Esophagus squamous epithelium (tissue), 5 donors: ENCODE measurements at regions not wholly inside any gene's neighbourhood (a gene's known extent, or its start where the extent isn't known, plus 50 kb on each side); places are given as distances from the start of the nearest gene placed in this dataset.

Experiments used
- DNase-seq: peaks from one replicate; lab custom pipeline; 2025; lab: John Stamatoyannopoulos, UW
- H3K27ac ChIP-seq, 4 donors: fragments of 200-600 bp; sonication (generic); one replicate each; pipeline ENCODE4 v1.5.1; 2016 to 2019; ENCODE audit warnings: mild to moderate bottlenecking in 1 of 4
- H3K27me3 ChIP-seq, 4 donors: fragments of 200-600 bp; sonication (generic); 1 replicate in 3 of 4; 2 replicates in 1 of 4; pipeline versions ENCODE4 v1.5.1 to v1.6.0; 2017 to 2021; ENCODE audit warnings: antibody characterized with exemption in 1 of 4
- H3K36me3 ChIP-seq, 3 donors: fragments of 200-600 bp; sonication (generic); one replicate each; pipeline ENCODE4 v1.5.1; 2016 to 2019
- H3K4me1 ChIP-seq, 3 donors: fragments of 200-600 bp; sonication (generic); one replicate each; pipeline ENCODE4 v1.5.1; 2017 to 2019
- H3K4me3 ChIP-seq, 4 donors: fragments of 200-600 bp; sonication (generic); 1 replicate in 3 of 4; 2 replicates in 1 of 4; pipeline ENCODE4 v1.5.1; 2016 to 2019; ENCODE audit warnings: mild to moderate bottlenecking in 2 of 4, moderate library complexity in 1 of 4
- H3K9me3 ChIP-seq, 3 donors: fragments of 200-600 bp; sonication (generic); one replicate each; pipeline ENCODE4 v1.5.1; 2016 to 2019
- POLR2A ChIP-seq, 4 donors: fragments of 450-650 bp; IDR thresholded peaks; one replicate each; pipeline ENCODE4 v1.6.1; 2017; ENCODE audit warnings: antibody characterized with exemption in 4 of 4, mild to moderate bottlenecking in 4 of 4, moderate library complexity in 3 of 4
- WGBS, 2 donors: methylation state at CpG; one replicate each; pipeline ENCODE4 v1.1.5; 2018; 5-methylcytosine and 5-hydroxymethylcytosine counted together
- intact Hi-C: fragments of 100-400 bp; cut with DNase I; formaldehyde crosslinking; loops from one replicate; pipeline ENCODE4 v1.15.0; 2022
- TF ChIP-seq, protein P1 (sequence below), 6 experiments: fragments of 450-650 bp in 4 of 6; fragments of 200-600 bp in 2 of 6; sonication (generic) in 2 of 6; IDR thresholded peaks; one replicate each; pipeline ENCODE4 v1.5.1; 2016 to 2019; ENCODE audit warnings: antibody characterized with exemption in 6 of 6, mild to moderate bottlenecking in 4 of 6, moderate library complexity in 4 of 6
- donor health status: DM: yes; HTN: yes; CAD: no.

DNA sequence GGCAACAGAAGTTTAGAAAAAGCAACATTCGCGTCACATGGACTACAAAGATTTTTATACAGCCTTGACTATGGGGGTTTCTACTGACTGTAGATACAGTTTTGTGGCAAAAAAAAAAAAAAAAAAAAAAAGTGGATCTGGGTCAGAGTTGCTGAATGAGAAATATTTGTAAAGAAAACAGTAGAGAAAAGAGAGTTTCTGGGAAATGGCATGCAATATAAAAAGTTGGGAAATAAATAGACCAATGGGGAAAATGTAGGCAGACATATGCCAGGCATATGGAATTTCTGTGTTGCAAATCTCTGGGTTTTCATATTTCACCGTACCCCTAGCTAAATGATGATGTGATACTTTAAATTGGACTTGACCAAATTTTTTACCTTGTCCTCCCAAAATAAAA, 315.3 kb downstream of the EFNB2 start:
- Histone ChIP-seq H3K4me1 (no peaks in the 10 kb centered on the region), H3K27ac (no peak overlapping the region), H3K4me3 (no peak overlapping the region), H3K27me3 (no peaks in the 10 kb centered on the region), H3K9me3 (no peaks in the 10 kb centered on the region), H3K36me3 (no peaks in the 10 kb centered on the region)
- intact Hi-C loops = no loop called here
- TF ChIP-seq, protein P1, sequence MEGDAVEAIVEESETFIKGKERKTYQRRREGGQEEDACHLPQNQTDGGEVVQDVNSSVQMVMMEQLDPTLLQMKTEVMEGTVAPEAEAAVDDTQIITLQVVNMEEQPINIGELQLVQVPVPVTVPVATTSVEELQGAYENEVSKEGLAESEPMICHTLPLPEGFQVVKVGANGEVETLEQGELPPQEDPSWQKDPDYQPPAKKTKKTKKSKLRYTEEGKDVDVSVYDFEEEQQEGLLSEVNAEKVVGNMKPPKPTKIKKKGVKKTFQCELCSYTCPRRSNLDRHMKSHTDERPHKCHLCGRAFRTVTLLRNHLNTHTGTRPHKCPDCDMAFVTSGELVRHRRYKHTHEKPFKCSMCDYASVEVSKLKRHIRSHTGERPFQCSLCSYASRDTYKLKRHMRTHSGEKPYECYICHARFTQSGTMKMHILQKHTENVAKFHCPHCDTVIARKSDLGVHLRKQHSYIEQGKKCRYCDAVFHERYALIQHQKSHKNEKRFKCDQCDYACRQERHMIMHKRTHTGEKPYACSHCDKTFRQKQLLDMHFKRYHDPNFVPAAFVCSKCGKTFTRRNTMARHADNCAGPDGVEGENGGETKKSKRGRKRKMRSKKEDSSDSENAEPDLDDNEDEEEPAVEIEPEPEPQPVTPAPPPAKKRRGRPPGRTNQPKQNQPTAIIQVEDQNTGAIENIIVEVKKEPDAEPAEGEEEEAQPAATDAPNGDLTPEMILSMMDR (IDR thresholded peaks at IDR 0.05) = no peak
- TF ChIP-seq POLR2A (IDR thresholded peaks at IDR 0.05) = no peak
- no peak for DNase-seq
- WGBS, 2 donors = 88 to 90% methylated on average over 3 of the region's 3 CpGs

DNA sequence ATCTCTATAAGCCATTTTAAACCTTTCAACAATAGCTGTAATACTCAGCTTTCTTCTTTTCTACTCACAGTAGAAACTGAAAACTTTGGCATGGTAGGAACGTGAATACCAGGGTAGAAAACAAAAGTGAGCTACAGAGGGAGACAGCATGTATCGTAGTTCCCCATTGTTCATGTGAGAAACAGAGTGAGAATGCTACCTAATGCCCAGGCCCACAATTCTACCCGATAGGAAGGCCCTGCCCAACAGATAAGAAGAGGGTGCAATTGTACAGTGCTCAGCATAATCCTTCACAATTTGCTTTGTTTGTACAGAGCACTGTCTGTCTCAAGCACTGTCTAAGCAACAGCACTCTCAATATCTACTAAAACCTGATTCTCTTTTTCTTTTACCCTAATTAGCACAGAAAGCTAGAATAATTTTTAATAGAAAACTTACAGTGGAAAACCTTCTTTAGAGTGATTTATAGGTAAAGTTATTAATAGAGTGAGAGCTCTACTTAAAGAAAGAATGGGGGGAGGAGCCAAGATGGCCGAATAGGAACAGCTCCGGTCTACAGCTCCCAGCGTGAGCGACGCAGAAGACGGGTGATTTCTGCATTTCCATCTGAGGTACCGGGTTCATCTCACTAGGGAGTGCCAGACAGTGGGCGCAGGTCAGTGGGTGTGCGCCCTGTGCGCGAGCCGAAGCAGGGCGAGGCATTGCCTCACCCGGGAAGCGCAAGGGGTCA, 322.3 kb downstream of the EFNB2 start:
- no peaks in the 10 kb centered on the region for H3K27me3 ChIP-seq
- H3K4me3 ChIP-seq = no peak overlapping the region
- no peaks in the 10 kb centered on the region for H3K4me1 ChIP-seq
- WGBS, 2 donors = 78 to 81% methylated on average over 10 of the region's 18 CpGs
- no peaks in the 10 kb centered on the region for H3K9me3 ChIP-seq
- no peak overlapping the region for H3K27ac ChIP-seq
- no peak for TF ChIP-seq POLR2A (IDR thresholded peaks at IDR 0.05)
- TF ChIP-seq, protein P1 (IDR thresholded peaks at IDR 0.05) = no peak
- intact Hi-C loops = no loop called here
- H3K36me3 ChIP-seq = no peaks in the 10 kb centered on the region
- no peak for DNase-seq

DNA sequence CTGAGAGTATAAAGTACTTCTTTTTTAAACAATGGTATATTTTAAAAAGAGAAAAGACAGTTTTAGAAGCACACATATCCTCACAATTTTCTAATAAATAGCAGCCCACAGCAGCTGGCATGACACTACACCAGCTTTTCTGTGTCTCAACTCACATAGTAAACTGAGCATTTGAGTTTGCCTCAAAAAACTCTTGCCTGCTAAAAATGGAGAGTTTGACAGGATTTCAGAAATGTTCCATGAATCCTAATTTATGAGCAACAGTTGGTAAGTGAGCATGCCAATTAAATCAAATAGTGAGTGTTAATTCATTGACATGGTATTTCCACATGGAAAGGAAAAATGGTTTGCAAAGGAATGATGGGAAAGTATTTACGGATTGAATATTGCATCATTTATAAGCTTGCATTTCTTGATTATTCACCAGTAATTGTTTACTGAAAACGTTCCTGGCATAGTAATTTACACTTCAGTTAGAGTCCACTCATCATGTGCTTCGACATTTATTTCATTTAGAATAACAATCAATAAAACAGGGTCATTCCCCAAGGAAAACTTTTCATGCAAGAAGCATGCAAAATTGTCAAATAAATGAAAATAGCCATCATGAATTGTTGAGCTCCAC, 323.0 kb downstream of the EFNB2 start:
- intact Hi-C loops = no loop called here
- TF ChIP-seq, protein P1 (IDR thresholded peaks at IDR 0.05) = no peak
- TF ChIP-seq POLR2A (IDR thresholded peaks at IDR 0.05) = no peak
- no peak for DNase-seq
- Histone ChIP-seq H3K9me3 (no peaks in the 10 kb centered on the region), H3K4me1 (no peaks in the 10 kb centered on the region), H3K36me3 (no peaks in the 10 kb centered on the region), H3K4me3 (no peak overlapping the region), H3K27ac (no peak overlapping the region), H3K27me3 (no peaks in the 10 kb centered on the region)
- 48 to 63% methylated on average over 3 of the region's 3 CpGs for WGBS, 2 donors

DNA sequence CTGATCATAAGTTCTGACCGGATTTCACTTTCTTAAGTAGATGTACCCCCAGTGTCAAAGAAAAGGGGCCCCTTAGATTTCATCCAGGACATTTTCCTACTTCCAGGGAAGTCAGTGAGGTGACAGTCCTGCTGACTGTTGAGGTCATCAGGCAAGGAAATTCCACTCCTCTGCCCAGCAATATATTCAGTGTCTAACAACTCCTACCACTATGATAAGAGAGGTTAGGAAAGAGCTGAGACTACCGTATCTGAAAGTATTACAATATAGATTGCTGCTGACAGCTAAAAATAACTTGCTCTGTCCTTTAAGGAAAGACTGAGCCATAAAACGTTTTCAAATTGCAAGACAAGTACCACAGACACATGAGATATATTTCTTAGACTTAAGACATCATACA, 325.1 kb downstream of the EFNB2 start:
- Histone ChIP-seq H3K9me3 (no peaks in the 10 kb centered on the region), H3K36me3 (no peaks in the 10 kb centered on the region), H3K4me1 (no peaks in the 10 kb centered on the region), H3K27ac (no peak overlapping the region), H3K4me3 (no peak overlapping the region), H3K27me3 (no peaks in the 10 kb centered on the region)
- TF ChIP-seq POLR2A (IDR thresholded peaks at IDR 0.05) = no peak
- no peak for DNase-seq
- intact Hi-C loops = no loop called here
- 62 to 63% methylated on average over 3 of the region's 3 CpGs for WGBS, 2 donors

DNA sequence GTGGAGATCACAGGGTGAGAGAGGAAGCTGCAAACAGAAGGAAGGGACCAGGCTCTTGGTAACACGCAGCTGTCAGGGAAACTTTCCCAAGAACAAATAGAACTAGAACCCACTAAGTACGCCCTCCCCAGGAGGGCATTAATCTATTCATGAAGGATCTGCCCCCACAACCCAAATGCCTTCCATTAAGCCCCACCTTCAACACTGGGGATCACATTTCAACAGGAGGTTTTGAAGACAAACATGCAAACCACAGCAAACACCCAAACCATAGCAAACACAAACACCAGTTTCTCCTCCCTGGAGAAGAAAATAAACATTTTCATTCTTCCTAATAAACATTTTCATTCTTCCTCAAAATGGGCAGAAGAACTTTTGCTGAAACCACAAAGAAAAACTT, 329.6 kb downstream of the EFNB2 start:
- H3K27ac ChIP-seq = no peak overlapping the region
- no peak overlapping the region for H3K4me3 ChIP-seq
- 54 to 67% methylated on average over 2 of the region's 2 CpGs for WGBS, 2 donors
- intact Hi-C loops = no loop called here
- no peaks in the 10 kb centered on the region for H3K27me3 ChIP-seq
- H3K9me3 ChIP-seq = no peaks in the 10 kb centered on the region
- TF ChIP-seq POLR2A (IDR thresholded peaks at IDR 0.05) = no peak
- TF ChIP-seq, protein P1 (IDR thresholded peaks at IDR 0.05) = no peak
- no peaks in the 10 kb centered on the region for H3K36me3 ChIP-seq
- no peak for DNase-seq
- no peaks in the 10 kb centered on the region for H3K4me1 ChIP-seq
